Osteocyte (in vitro differentiated cells): ENCODE measurements at regions not wholly inside any gene's neighbourhood (a gene's known extent, or its start where the extent isn't known, plus 50 kb on each side); places are given as distances from the start of the nearest gene placed in this dataset.

Source experiments
- DNase-seq: peaks from one replicate; pipeline ENCODE4 v3.0.0; 2021; ENCODE audit warnings: mixed read lengths; ENCODE audit not compliant: unreplicated experiment; ENCODE audit errors: extremely low spot score
- H3K27ac Mint-ChIP-seq: one replicate; pipeline ENCODE4 v1.8.0; 2021; ENCODE audit warnings: mild to moderate bottlenecking, mixed read lengths; ENCODE audit not compliant: unreplicated experiment
- H3K27me3 Mint-ChIP-seq: one replicate; pipeline ENCODE4 v1.8.0; 2021; ENCODE audit warnings: mixed read lengths; ENCODE audit not compliant: unreplicated experiment
- H3K36me3 Mint-ChIP-seq: one replicate; pipeline ENCODE4 v1.8.0; 2021; ENCODE audit warnings: mixed read lengths; ENCODE audit not compliant: unreplicated experiment
- H3K4me1 Mint-ChIP-seq: one replicate; pipeline ENCODE4 v1.8.0; 2021; ENCODE audit warnings: mixed read lengths; ENCODE audit not compliant: unreplicated experiment
- H3K4me3 Mint-ChIP-seq: one replicate; pipeline ENCODE4 v1.8.0; 2021; ENCODE audit warnings: mild to moderate bottlenecking, moderate library complexity, mixed read lengths; ENCODE audit not compliant: unreplicated experiment
- H3K9me3 Mint-ChIP-seq: one replicate; pipeline ENCODE4 v1.8.0; 2021; ENCODE audit warnings: mixed read lengths; ENCODE audit not compliant: unreplicated experiment
- CTCF ChIP-seq: fragments of 200-600 bp; sonication (generic); IDR thresholded peaks from 2 replicates; pipeline ENCODE4 v1.5.0; 2021; ENCODE audit warnings: antibody characterized with exemption, mild to moderate bottlenecking, moderate library complexity

GRCh38 chr7:85294176-85294575 lies 107.3 kb upstream of the SEMA3D start:
- TF ChIP-seq CTCF = no peak
- Mint-ChIP-seq H3K36me3 (no peaks in the 10 kb centered on the region), H3K27ac (no peak overlapping the region), H3K9me3 (peaks cover 11% of the 10 kb centered on the region), H3K4me3 (no peak overlapping the region), H3K4me1 (peaks cover 4% of the 10 kb centered on the region), H3K27me3 (no peaks in the 10 kb centered on the region)
- no peak for DNase-seq

GRCh38 chr7:85292908-85293576 lies 106.2 kb upstream of the SEMA3D start:
- Mint-ChIP-seq H3K4me3 (no peak overlapping the region), H3K36me3 (no peaks in the 10 kb centered on the region), H3K4me1 (peaks cover 4% of the 10 kb centered on the region), H3K27me3 (no peaks in the 10 kb centered on the region), H3K27ac (no peak overlapping the region), H3K9me3 (peaks cover 11% of the 10 kb centered on the region)
- no peak for TF ChIP-seq CTCF
- DNase-seq = no peak

- H3K27me3 Mint-ChIP-seq = no peaks in the 10 kb centered on the region
- H3K27ac Mint-ChIP-seq = no peak overlapping the region
- no peaks in the 10 kb centered on the region for H3K36me3 Mint-ChIP-seq
- no peak for DNase-seq
- no peak for TF ChIP-seq CTCF
- peaks cover 4% of the 10 kb centered on the region for H3K9me3 Mint-ChIP-seq
- H3K4me1 Mint-ChIP-seq = peaks cover 15% of the 10 kb centered on the region
- no peak overlapping the region for H3K4me3 Mint-ChIP-seq
Measured at GRCh38 chr7:85290269-85290668, 103.4 kb upstream of the SEMA3D start.

DNA sequence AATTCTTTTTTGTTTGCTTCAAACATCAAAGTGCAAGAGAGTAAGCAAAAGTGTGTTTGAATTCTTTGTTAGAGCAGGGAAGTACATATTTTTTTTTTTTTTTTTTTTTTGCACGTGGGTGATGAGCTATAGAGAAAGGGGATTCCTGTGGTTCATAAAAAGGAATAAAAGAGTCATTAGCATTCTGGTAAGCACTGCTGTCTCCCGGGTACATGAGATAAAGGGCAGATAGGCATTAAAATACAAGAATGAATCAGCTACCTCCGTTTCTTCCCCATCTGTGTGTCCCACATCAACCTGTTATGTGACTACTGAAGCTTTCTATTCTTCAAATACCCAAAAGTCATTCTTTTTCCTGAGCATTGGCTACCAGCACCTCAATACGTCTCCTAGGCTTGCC lies 102.4 kb upstream of the SEMA3D start:
- no peaks in the 10 kb centered on the region for H3K36me3 Mint-ChIP-seq
- H3K27ac Mint-ChIP-seq = no peak overlapping the region
- no peak overlapping the region for H3K4me3 Mint-ChIP-seq
- H3K4me1 Mint-ChIP-seq = peaks cover 15% of the 10 kb centered on the region
- H3K27me3 Mint-ChIP-seq = no peaks in the 10 kb centered on the region
- DNase-seq = no peak
- no peak for TF ChIP-seq CTCF
- H3K9me3 Mint-ChIP-seq = peaks cover 4% of the 10 kb centered on the region

DNA sequence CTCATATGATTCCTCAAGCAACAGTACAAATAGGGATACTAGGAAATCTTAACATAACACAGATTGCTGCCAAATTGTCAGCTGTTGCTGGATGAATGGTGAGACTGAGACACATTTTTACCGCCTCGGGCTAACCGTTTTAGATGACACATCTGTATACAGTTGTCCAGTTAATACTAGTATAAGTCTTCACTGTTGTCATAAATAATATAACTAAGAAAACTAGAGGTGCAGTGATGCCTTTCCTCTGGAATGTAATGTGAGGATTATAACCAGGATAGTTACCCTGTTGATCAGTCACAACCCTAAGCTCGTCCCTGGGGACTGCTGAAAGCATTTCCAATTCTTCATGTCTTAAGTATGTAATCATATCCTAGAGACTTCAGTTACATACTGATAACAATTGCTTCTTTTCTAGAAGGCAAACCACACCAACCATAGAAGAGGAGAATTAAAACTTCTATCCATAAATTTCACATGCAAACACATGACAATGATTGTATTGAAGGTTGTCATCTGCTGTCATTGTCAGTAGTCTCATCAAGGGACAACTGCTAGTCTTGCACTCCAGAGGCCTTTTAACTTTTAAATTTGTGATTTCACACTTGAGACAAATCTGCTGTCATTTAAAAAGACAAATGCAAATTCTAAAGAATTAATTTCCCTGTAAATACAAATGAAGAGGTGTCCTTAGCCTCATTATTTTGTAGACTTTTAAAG lies 100.4 kb upstream of the SEMA3D start:
- no peak overlapping the region for H3K27ac Mint-ChIP-seq
- peaks cover 15% of the 10 kb centered on the region for H3K4me1 Mint-ChIP-seq
- no peaks in the 10 kb centered on the region for H3K27me3 Mint-ChIP-seq
- peaks cover 4% of the 10 kb centered on the region for H3K9me3 Mint-ChIP-seq
- H3K36me3 Mint-ChIP-seq = no peaks in the 10 kb centered on the region
- H3K4me3 Mint-ChIP-seq = no peak overlapping the region
- no peak for TF ChIP-seq CTCF
- DNase-seq = no peak
